GM12892 (cell line): ENCODE measurements at regions not wholly inside any gene's neighbourhood (a gene's known extent, or its start where the extent isn't known, plus 50 kb on each side); places are given as distances from the start of the nearest gene placed in this dataset.

Experiments used
- POLR2A ChIP-seq: IDR thresholded peaks from 2 replicates; pipeline ENCODE4 v1.6.1; 2011; ENCODE audit warnings: low read depth, low read length, control low read depth
- POLR2AphosphoS5 ChIP-seq: IDR thresholded peaks from 2 replicates; pipeline ENCODE4 v1.6.1; 2011; ENCODE audit warnings: low read depth, low read length, control low read depth
- TAF1 ChIP-seq: IDR thresholded peaks from 2 replicates; pipeline ENCODE4 v1.6.1; 2011; ENCODE audit warnings: low read depth, mild to moderate bottlenecking, control low read depth, low read length, borderline replicate concordance

DNA sequence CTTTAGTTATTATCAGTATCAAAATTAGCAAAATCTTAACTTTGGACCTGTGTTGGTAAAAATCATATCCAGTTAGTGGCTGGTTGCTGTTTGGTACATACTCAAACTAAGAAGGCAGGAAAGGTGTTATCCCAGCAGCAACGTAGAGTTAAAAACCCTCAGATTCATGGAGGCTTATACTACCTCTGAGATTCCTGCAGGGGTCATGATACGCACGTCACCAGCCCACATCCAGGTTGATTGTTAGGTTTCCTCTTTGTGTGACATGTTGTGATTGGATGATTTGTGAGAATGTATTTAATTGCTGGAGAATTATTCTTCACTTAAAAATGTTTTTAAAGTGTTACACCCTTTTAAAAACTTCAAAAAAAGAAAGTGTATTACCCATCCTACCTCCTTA lies 423.3 kb upstream of the ADGRL2 start:
- TF ChIP-seq TAF1 = no peak
- TF ChIP-seq POLR2A = no peak
- no peak for TF ChIP-seq POLR2AphosphoS5
